Liver (tissue), 8 donors: ENCODE measurements at regions not wholly inside any gene's neighbourhood (a gene's known extent, or its start where the extent isn't known, plus 50 kb on each side); places are given as distances from the start of the nearest gene placed in this dataset.

ENCODE experiments used
- DNase-seq: peaks from one replicate; pipeline ENCODE4 v3.0.0-alpha.2; 2017; ENCODE audit warnings: low spot score
- H3K27ac ChIP-seq, 2 donors: one replicate each; pipeline ENCODE4 v1.7.0; 2013; ENCODE audit warnings: inconsistent platforms in 2 of 2, low read length in 2 of 2, control low read depth in 1 of 2, low read depth in 1 of 2, mild to moderate bottlenecking in 1 of 2
- H3K27me3 ChIP-seq, 4 donors: one replicate each; pipeline versions ENCODE4 v1.6.1 to v1.7.0; 2013; ENCODE audit warnings: low read length in 3 of 4, inconsistent platforms in 1 of 4, mild to moderate bottlenecking in 1 of 4, moderate library complexity in 1 of 4; ENCODE audit not compliant: control insufficient read depth in 4 of 4, insufficient read depth in 4 of 4
- H3K36me3 ChIP-seq, 4 donors: one replicate each; pipeline versions ENCODE4 v1.6.1 to v1.7.0; 2013; ENCODE audit warnings: low read length in 3 of 4, mild to moderate bottlenecking in 3 of 4, low read depth in 1 of 4, moderate library complexity in 1 of 4; ENCODE audit not compliant: control insufficient read depth in 4 of 4, insufficient read depth in 3 of 4
- H3K4me1 ChIP-seq, 4 donors: one replicate each; pipeline versions ENCODE4 v1.6.1 to v1.7.0; 2013; ENCODE audit warnings: low read length in 3 of 4, mild to moderate bottlenecking in 3 of 4, moderate library complexity in 1 of 4; ENCODE audit not compliant: control insufficient read depth in 4 of 4, insufficient read depth in 4 of 4
- H3K4me3 ChIP-seq, 3 donors: one replicate each; pipeline versions ENCODE4 v1.6.1 to v1.7.0; 2013; ENCODE audit warnings: low read length in 3 of 3, control low read depth in 1 of 3, low read depth in 1 of 3, mild to moderate bottlenecking in 1 of 3
- H3K9ac ChIP-seq, 2 donors: one replicate each; pipeline ENCODE4 v1.7.0; 2013; ENCODE audit warnings: low read length in 2 of 2, mild to moderate bottlenecking in 2 of 2, moderate library complexity in 2 of 2, control low read depth in 1 of 2, low read depth in 1 of 2
- H3K9me3 ChIP-seq, 4 donors: one replicate each; pipeline versions ENCODE4 v1.6.1 to v1.7.0; 2013; ENCODE audit warnings: low read length in 3 of 4; ENCODE audit not compliant: control insufficient read depth in 4 of 4
- ATF3 ChIP-seq: IDR thresholded peaks from 2 replicates; pipeline ENCODE4 v1.6.1; 2016; ENCODE audit warnings: antibody characterized with exemption
- EGR1 ChIP-seq, 2 donors: IDR thresholded peaks; 2 replicates each; pipeline ENCODE4 v1.6.1; 2016 to 2018; ENCODE audit warnings: antibody characterized with exemption in 2 of 2, low read depth in 2 of 2
- FOXA1 ChIP-seq: IDR thresholded peaks from 2 replicates; pipeline ENCODE4 v1.6.1; 2016; ENCODE audit warnings: antibody characterized with exemption
- FOXA2 ChIP-seq: IDR thresholded peaks from 2 replicates; pipeline ENCODE4 v1.6.1; 2016; ENCODE audit warnings: antibody characterized with exemption
- GABPA ChIP-seq, 2 donors: IDR thresholded peaks in 1 of 2; conservative IDR thresholded peaks in 1 of 2; 2 replicates each; pipeline ENCODE4 v1.6.1; 2016; ENCODE audit warnings: antibody characterized with exemption in 2 of 2, mild to moderate bottlenecking in 1 of 2, moderate library complexity in 1 of 2
- HNF4A ChIP-seq, 2 donors: conservative IDR thresholded peaks; 2 replicates each; pipeline ENCODE4 v1.6.1; 2016; ENCODE audit warnings: antibody characterized with exemption in 2 of 2, mild to moderate bottlenecking in 2 of 2
- HNF4G ChIP-seq: IDR thresholded peaks from 2 replicates; pipeline ENCODE4 v1.6.1; 2016; ENCODE audit warnings: antibody characterized with exemption
- JUND ChIP-seq, 2 donors: IDR thresholded peaks; 2 replicates each; pipeline ENCODE4 v1.6.1; 2016; ENCODE audit warnings: antibody characterized with exemption in 2 of 2
- MAX ChIP-seq: IDR thresholded peaks from 2 replicates; pipeline ENCODE4 v1.6.1; 2016; ENCODE audit warnings: antibody characterized with exemption
- NR2F2 ChIP-seq: IDR thresholded peaks from 2 replicates; pipeline ENCODE4 v1.6.1; 2016; ENCODE audit warnings: antibody characterized with exemption
- RAD21 ChIP-seq, 2 donors: IDR thresholded peaks; 2 replicates each; pipeline ENCODE4 v1.6.1; 2016; ENCODE audit warnings: antibody characterized with exemption in 2 of 2, mild to moderate bottlenecking in 2 of 2
- RXRA ChIP-seq, 2 donors: IDR thresholded peaks; 2 replicates each; pipeline ENCODE4 v1.6.1; 2017 to 2018; ENCODE audit warnings: antibody characterized with exemption in 2 of 2, mild to moderate bottlenecking in 1 of 2
- SP1 ChIP-seq: IDR thresholded peaks from 2 replicates; pipeline ENCODE4 v1.6.1; 2018; ENCODE audit warnings: antibody characterized with exemption, mild to moderate bottlenecking
- TAF1 ChIP-seq: conservative IDR thresholded peaks from 2 replicates; pipeline ENCODE4 v1.6.1; 2016; ENCODE audit warnings: antibody characterized with exemption, mild to moderate bottlenecking
- YY1 ChIP-seq: IDR thresholded peaks from 2 replicates; pipeline ENCODE4 v1.6.1; 2016; ENCODE audit warnings: antibody characterized with exemption, mild to moderate bottlenecking
- ZBTB33 ChIP-seq: IDR thresholded peaks from 2 replicates; pipeline ENCODE4 v1.6.1; 2016; ENCODE audit warnings: antibody characterized with exemption
- WGBS: extraction: QIAGEN DNeasy Blood & Tissue Kit; methylation state at CpG from one replicate; pipeline ENCODE4 v1.1.7; 2013; 5-methylcytosine and 5-hydroxymethylcytosine counted together
- TF ChIP-seq, protein P1 (sequence below): fragments of 150-350 bp; IDR thresholded peaks from 2 replicates; pipeline ENCODE4 v1.5.1; 2017; ENCODE audit warnings: improper control_type of control experiment, low read depth, low read length; ENCODE audit not compliant: missing input control
- TF ChIP-seq, protein P2 (sequence below): IDR thresholded peaks from 2 replicates; pipeline ENCODE4 v1.6.1; 2016; ENCODE audit warnings: antibody characterized with exemption, mild to moderate bottlenecking
- donor health status: healthy.
- donor health status: healthy.
- donor health status: healthy.
- donor health status: healthy.
- donor health status: healthy.

DNA sequence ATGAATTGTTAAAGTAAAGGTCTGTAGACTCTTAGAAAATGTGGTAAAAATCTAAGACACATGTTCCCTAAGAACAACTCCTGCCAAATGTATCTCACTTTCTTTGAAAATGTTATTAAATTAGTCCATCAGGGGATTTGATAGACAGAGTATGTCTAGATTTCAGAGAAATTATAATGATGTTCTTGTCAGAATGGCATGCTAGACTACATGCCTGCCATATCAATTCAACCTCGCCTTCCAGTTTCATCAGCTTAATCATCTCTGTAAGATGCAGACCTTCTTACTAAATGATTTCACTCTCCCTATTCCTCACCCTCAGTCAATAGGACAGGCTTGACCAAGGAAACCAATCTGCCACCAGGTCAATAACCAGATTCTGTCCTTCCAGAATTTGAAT is 368.4 kb downstream of the TXNL1 start:
- Histone ChIP-seq H3K9ac (no peak overlapping the region), H3K9me3 (no peaks in the 10 kb centered on the region), H3K36me3 (no peaks in the 10 kb centered on the region), H3K4me1 (no peaks in the 10 kb centered on the region), H3K4me3 (no peak overlapping the region), H3K27me3 (no peaks in the 10 kb centered on the region), H3K27ac (no peak overlapping the region)
- WGBS: 88% methylated on average over 1 of the region's 1 CpG
- no peak for DNase-seq
- no peak for TF ChIP-seq NR2F2
- TF ChIP-seq GABPA (IDR thresholded peaks at IDR 0.05 in 1 of 2, conservative IDR thresholded peaks at IDR 0.05 in 1 of 2): no peak
- TF ChIP-seq FOXA2: no peak
- no peak for TF ChIP-seq ATF3
- TF ChIP-seq FOXA1: no peak
- no peak for TF ChIP-seq YY1
- TF ChIP-seq MAX: no peak
- no peak for TF ChIP-seq RXRA (IDR thresholded peaks at IDR 0.05)
- no peak for TF ChIP-seq EGR1 (IDR thresholded peaks at IDR 0.05; ENCODE audit: low read depth in 2 of 2)
- TF ChIP-seq SP1: no peak
- no peak for TF ChIP-seq RAD21 (IDR thresholded peaks at IDR 0.05)
- no peak for TF ChIP-seq TAF1
- TF ChIP-seq HNF4A (conservative IDR thresholded peaks at IDR 0.05): no peak
- TF ChIP-seq, protein P1, sequence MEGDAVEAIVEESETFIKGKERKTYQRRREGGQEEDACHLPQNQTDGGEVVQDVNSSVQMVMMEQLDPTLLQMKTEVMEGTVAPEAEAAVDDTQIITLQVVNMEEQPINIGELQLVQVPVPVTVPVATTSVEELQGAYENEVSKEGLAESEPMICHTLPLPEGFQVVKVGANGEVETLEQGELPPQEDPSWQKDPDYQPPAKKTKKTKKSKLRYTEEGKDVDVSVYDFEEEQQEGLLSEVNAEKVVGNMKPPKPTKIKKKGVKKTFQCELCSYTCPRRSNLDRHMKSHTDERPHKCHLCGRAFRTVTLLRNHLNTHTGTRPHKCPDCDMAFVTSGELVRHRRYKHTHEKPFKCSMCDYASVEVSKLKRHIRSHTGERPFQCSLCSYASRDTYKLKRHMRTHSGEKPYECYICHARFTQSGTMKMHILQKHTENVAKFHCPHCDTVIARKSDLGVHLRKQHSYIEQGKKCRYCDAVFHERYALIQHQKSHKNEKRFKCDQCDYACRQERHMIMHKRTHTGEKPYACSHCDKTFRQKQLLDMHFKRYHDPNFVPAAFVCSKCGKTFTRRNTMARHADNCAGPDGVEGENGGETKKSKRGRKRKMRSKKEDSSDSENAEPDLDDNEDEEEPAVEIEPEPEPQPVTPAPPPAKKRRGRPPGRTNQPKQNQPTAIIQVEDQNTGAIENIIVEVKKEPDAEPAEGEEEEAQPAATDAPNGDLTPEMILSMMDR: no peak
- TF ChIP-seq ZBTB33: no peak
- TF ChIP-seq HNF4G: no peak
- TF ChIP-seq, protein P2, sequence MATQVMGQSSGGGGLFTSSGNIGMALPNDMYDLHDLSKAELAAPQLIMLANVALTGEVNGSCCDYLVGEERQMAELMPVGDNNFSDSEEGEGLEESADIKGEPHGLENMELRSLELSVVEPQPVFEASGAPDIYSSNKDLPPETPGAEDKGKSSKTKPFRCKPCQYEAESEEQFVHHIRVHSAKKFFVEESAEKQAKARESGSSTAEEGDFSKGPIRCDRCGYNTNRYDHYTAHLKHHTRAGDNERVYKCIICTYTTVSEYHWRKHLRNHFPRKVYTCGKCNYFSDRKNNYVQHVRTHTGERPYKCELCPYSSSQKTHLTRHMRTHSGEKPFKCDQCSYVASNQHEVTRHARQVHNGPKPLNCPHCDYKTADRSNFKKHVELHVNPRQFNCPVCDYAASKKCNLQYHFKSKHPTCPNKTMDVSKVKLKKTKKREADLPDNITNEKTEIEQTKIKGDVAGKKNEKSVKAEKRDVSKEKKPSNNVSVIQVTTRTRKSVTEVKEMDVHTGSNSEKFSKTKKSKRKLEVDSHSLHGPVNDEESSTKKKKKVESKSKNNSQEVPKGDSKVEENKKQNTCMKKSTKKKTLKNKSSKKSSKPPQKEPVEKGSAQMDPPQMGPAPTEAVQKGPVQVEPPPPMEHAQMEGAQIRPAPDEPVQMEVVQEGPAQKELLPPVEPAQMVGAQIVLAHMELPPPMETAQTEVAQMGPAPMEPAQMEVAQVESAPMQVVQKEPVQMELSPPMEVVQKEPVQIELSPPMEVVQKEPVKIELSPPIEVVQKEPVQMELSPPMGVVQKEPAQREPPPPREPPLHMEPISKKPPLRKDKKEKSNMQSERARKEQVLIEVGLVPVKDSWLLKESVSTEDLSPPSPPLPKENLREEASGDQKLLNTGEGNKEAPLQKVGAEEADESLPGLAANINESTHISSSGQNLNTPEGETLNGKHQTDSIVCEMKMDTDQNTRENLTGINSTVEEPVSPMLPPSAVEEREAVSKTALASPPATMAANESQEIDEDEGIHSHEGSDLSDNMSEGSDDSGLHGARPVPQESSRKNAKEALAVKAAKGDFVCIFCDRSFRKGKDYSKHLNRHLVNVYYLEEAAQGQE: no peak

DNA sequence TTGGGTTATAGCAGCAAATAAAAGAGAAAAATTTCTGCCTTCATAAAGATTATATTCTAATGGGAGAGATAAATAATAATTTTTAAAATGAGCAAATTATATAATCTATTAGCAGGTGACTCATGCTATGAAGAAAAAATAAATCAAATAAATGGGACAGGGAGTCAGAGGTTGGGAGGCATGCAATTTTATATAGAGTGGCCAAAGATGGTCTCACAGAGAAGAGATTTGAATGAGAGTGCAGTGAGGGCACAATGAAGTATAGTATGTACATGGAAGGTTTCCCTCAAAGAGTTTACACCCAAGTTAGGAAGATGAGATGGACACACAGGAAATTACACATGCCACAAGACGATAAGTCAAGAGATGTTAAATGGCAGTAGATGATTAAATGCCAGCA is 369.4 kb downstream of the TXNL1 start:
- WGBS: 71% methylated on average over 1 of the region's 1 CpG
- Histone ChIP-seq H3K36me3 (no peaks in the 10 kb centered on the region), H3K4me1 (no peaks in the 10 kb centered on the region), H3K9ac (no peak overlapping the region), H3K27ac (no peak overlapping the region), H3K4me3 (no peak overlapping the region), H3K9me3 (no peaks in the 10 kb centered on the region), H3K27me3 (no peaks in the 10 kb centered on the region)
- no peak for DNase-seq
- TF ChIP-seq ATF3: no peak
- TF ChIP-seq HNF4A (conservative IDR thresholded peaks at IDR 0.05): no peak
- TF ChIP-seq MAX: no peak
- no peak for TF ChIP-seq RXRA (IDR thresholded peaks at IDR 0.05)
- TF ChIP-seq FOXA2: no peak
- no peak for TF ChIP-seq JUND (IDR thresholded peaks at IDR 0.05)
- no peak for TF ChIP-seq ZBTB33
- TF ChIP-seq, protein P2: no peak
- TF ChIP-seq FOXA1: no peak
- TF ChIP-seq TAF1: no peak
- no peak for TF ChIP-seq NR2F2
- no peak for TF ChIP-seq RAD21 (IDR thresholded peaks at IDR 0.05)
- no peak for TF ChIP-seq SP1
